Osteocyte (in vitro differentiated cells): ENCODE measurements at regions not wholly inside any gene's neighbourhood (a gene's known extent, or its start where the extent isn't known, plus 50 kb on each side); places are given as distances from the start of the nearest gene placed in this dataset.

Experiments
- DNase-seq: peaks from one replicate; pipeline ENCODE4 v3.0.0; 2021; ENCODE audit warnings: mixed read lengths; ENCODE audit not compliant: unreplicated experiment; ENCODE audit errors: extremely low spot score
- H3K27ac Mint-ChIP-seq: one replicate; pipeline ENCODE4 v1.8.0; 2021; ENCODE audit warnings: mild to moderate bottlenecking, mixed read lengths; ENCODE audit not compliant: unreplicated experiment
- H3K27me3 Mint-ChIP-seq: one replicate; pipeline ENCODE4 v1.8.0; 2021; ENCODE audit warnings: mixed read lengths; ENCODE audit not compliant: unreplicated experiment
- H3K36me3 Mint-ChIP-seq: one replicate; pipeline ENCODE4 v1.8.0; 2021; ENCODE audit warnings: mixed read lengths; ENCODE audit not compliant: unreplicated experiment
- H3K4me1 Mint-ChIP-seq: one replicate; pipeline ENCODE4 v1.8.0; 2021; ENCODE audit warnings: mixed read lengths; ENCODE audit not compliant: unreplicated experiment
- H3K4me3 Mint-ChIP-seq: one replicate; pipeline ENCODE4 v1.8.0; 2021; ENCODE audit warnings: mild to moderate bottlenecking, moderate library complexity, mixed read lengths; ENCODE audit not compliant: unreplicated experiment
- H3K9me3 Mint-ChIP-seq: one replicate; pipeline ENCODE4 v1.8.0; 2021; ENCODE audit warnings: mixed read lengths; ENCODE audit not compliant: unreplicated experiment
- TF ChIP-seq, protein P1 (sequence below): fragments of 200-600 bp; sonication (generic); IDR thresholded peaks from 2 replicates; pipeline ENCODE4 v1.5.0; 2021; ENCODE audit warnings: antibody characterized with exemption, mild to moderate bottlenecking, moderate library complexity

GRCh38 chr19:27694361-27695055 lies 1518.4 kb downstream of the UQCRFS1 start:
- peaks cover 77% of the 10 kb centered on the region for H3K9me3 Mint-ChIP-seq

GRCh38 chr19:27691991-27692390 lies 1521.0 kb downstream of the UQCRFS1 start:
- TF ChIP-seq, protein P1, sequence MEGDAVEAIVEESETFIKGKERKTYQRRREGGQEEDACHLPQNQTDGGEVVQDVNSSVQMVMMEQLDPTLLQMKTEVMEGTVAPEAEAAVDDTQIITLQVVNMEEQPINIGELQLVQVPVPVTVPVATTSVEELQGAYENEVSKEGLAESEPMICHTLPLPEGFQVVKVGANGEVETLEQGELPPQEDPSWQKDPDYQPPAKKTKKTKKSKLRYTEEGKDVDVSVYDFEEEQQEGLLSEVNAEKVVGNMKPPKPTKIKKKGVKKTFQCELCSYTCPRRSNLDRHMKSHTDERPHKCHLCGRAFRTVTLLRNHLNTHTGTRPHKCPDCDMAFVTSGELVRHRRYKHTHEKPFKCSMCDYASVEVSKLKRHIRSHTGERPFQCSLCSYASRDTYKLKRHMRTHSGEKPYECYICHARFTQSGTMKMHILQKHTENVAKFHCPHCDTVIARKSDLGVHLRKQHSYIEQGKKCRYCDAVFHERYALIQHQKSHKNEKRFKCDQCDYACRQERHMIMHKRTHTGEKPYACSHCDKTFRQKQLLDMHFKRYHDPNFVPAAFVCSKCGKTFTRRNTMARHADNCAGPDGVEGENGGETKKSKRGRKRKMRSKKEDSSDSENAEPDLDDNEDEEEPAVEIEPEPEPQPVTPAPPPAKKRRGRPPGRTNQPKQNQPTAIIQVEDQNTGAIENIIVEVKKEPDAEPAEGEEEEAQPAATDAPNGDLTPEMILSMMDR = no peak
- Mint-ChIP-seq H3K36me3 (no peaks in the 10 kb centered on the region), H3K27me3 (no peaks in the 10 kb centered on the region), H3K4me3 (no peak overlapping the region), H3K9me3 (peaks cover 59% of the 10 kb centered on the region), H3K4me1 (no peaks in the 10 kb centered on the region), H3K27ac (no peak overlapping the region)
- no peak for DNase-seq

More at GRCh38 chr19:27694361-27695055, 1518.4 kb downstream of the UQCRFS1 start:
- no peak for DNase-seq
- Mint-ChIP-seq H3K4me1 (no peaks in the 10 kb centered on the region), H3K4me3 (no peak overlapping the region), H3K27ac (no peak overlapping the region), H3K36me3 (no peaks in the 10 kb centered on the region), H3K27me3 (no peaks in the 10 kb centered on the region)
- TF ChIP-seq, protein P1 = no peak

GRCh38 chr19:27689734-27690241 lies 1523.2 kb downstream of the UQCRFS1 start:
- no peaks in the 10 kb centered on the region for H3K4me1 Mint-ChIP-seq
- TF ChIP-seq, protein P1 = no peak
- no peak overlapping the region for H3K4me3 Mint-ChIP-seq
- no peak overlapping the region for H3K27ac Mint-ChIP-seq
- DNase-seq = no peak
- peaks cover 56% of the 10 kb centered on the region for H3K9me3 Mint-ChIP-seq
- no peaks in the 10 kb centered on the region for H3K27me3 Mint-ChIP-seq
- no peaks in the 10 kb centered on the region for H3K36me3 Mint-ChIP-seq

DNA sequence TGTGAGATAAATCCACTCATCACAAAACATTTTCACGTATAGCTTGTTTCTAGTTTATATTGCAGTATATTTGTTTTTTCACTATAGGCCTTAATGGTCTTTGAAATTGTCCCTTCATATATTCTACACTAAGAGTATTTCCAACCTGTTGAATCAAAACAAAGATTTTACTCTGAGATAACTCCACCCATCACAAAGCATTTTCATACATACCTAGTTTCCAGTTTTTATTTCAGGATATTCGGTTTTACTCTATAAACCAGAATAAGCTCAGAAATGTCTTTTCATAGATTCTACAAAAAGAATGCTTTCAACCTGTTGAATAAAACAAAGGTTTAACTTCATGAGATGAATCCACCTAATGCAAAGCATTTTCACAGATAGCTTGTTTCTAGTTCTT lies 1528.7 kb downstream of the UQCRFS1 start:
- TF ChIP-seq, protein P1 = no peak
- Mint-ChIP-seq H3K9me3 (peaks cover 41% of the 10 kb centered on the region), H3K4me1 (no peaks in the 10 kb centered on the region), H3K4me3 (no peak overlapping the region), H3K36me3 (no peaks in the 10 kb centered on the region), H3K27me3 (no peaks in the 10 kb centered on the region), H3K27ac (no peak overlapping the region)
- no peak for DNase-seq

- Mint-ChIP-seq H3K36me3 (no peaks in the 10 kb centered on the region), H3K27ac (no peak overlapping the region), H3K4me1 (no peaks in the 10 kb centered on the region), H3K27me3 (no peaks in the 10 kb centered on the region), H3K9me3 (peaks cover 63% of the 10 kb centered on the region), H3K4me3 (no peak overlapping the region)
- TF ChIP-seq, protein P1 = no peak
- DNase-seq = no peak
These were observed 1531.0 kb downstream of the UQCRFS1 start for GRCh38 chr19:27681972-27682371.
